WTC11 (cell line): ENCODE measurements at regions not wholly inside any gene's neighbourhood (a gene's known extent, or its start where the extent isn't known, plus 50 kb on each side); places are given as distances from the start of the nearest gene placed in this dataset.

Experiments used
- ATAC-seq: fragments of 200-7000 bp; cut with Tn5 transposase; 2 replicates; pipeline ENCODE4 v1.10.0; 2021; ENCODE audit warnings: mild to moderate bottlenecking, moderate library complexity
- CTCF ChIA-PET: fragments of 300-600 bp; sonication (Branson Sonifier 250); formaldehyde crosslinking; loops from one replicate; lab custom pipeline; 2021; ENCODE audit warnings: antibody characterized with exemption; lab: Charles Lee
- POLR2A ChIA-PET: fragments of 350-600 bp; sonication (Branson Sonifier 250); formaldehyde crosslinking; loops from one replicate; lab custom pipeline; 2021; ENCODE audit warnings: antibody characterized with exemption; lab: Charles Lee
- DNase-seq: peaks from one replicate; pipeline ENCODE4 v3.0.0; 2021; ENCODE audit warnings: low spot score
- H3K27ac Mint-ChIP-seq: 2 replicates; pipeline ENCODE4 v1.8.0; 2021; ENCODE audit warnings: mixed read lengths
- H3K27me3 Mint-ChIP-seq: 2 replicates; pipeline ENCODE4 v1.8.0; 2021; ENCODE audit warnings: low read depth, mild to moderate bottlenecking, moderate library complexity, mixed read lengths
- H3K36me3 Mint-ChIP-seq: 2 replicates; pipeline ENCODE4 v1.8.0; 2021; ENCODE audit warnings: mixed read lengths
- H3K4me1 Mint-ChIP-seq: 2 replicates; pipeline ENCODE4 v1.8.0; 2022; ENCODE audit warnings: mixed read lengths
- H3K4me3 Mint-ChIP-seq: 2 replicates; pipeline ENCODE4 v1.8.0; 2021; ENCODE audit warnings: mild to moderate bottlenecking, moderate library complexity, mixed read lengths
- H3K9me3 Mint-ChIP-seq: 2 replicates; pipeline ENCODE4 v1.8.0; 2021; ENCODE audit warnings: mixed read lengths
- AR ChIP-seq: fragments of 250-450 bp; sonication (Bioruptor Pico); IDR thresholded peaks from 2 replicates; pipeline ENCODE4 v1.9.0; 2021; ENCODE audit warnings: mild to moderate bottlenecking
- ATF1 ChIP-seq: sonication (generic); formaldehyde crosslinking; IDR thresholded peaks from 2 replicates; pipeline ENCODE4 v1.8.1; 2023; ENCODE audit warnings: mild to moderate bottlenecking, moderate library complexity, missing genetic modification reagents
- CBFB ChIP-seq: sonication (generic); formaldehyde crosslinking; IDR thresholded peaks from 2 replicates; pipeline ENCODE4 v1.8.1; 2022; ENCODE audit warnings: mild to moderate bottlenecking, low read depth, missing genetic modification reagents
- CREB1 ChIP-seq: sonication (generic); formaldehyde crosslinking; IDR thresholded peaks from 2 replicates; pipeline ENCODE4 v1.8.0; 2023; ENCODE audit warnings: mild to moderate bottlenecking, missing genetic modification reagents
- E2F5 ChIP-seq: sonication (generic); formaldehyde crosslinking; IDR thresholded peaks from 2 replicates; pipeline ENCODE4 v1.8.1; 2022; ENCODE audit warnings: mild to moderate bottlenecking, moderate library complexity, missing genetic modification reagents
- ESRRA ChIP-seq: sonication (generic); formaldehyde crosslinking; IDR thresholded peaks from 2 replicates; pipeline ENCODE4 v1.8.1; 2022; ENCODE audit warnings: mild to moderate bottlenecking, missing genetic modification reagents, borderline replicate concordance
- HMGA2 ChIP-seq: fragments of 250-450 bp; sonication (Bioruptor Pico); IDR thresholded peaks from 2 replicates; pipeline ENCODE4 v1.4.0; 2021; ENCODE audit warnings: mild to moderate bottlenecking, moderate library complexity
- NFATC4 ChIP-seq: fragments of 250-450 bp; sonication (Bioruptor Pico); IDR thresholded peaks from 2 replicates; pipeline ENCODE4 v1.9.0; 2021; ENCODE audit warnings: mild to moderate bottlenecking
- NFE2L1 ChIP-seq: sonication (generic); formaldehyde crosslinking; IDR thresholded peaks from 2 replicates; pipeline ENCODE4 v1.8.1; 2023; ENCODE audit warnings: missing genetic modification reagents
- NFYB ChIP-seq: sonication (generic); formaldehyde crosslinking; conservative IDR thresholded peaks from 2 replicates; pipeline ENCODE4 v1.8.0; 2022; ENCODE audit warnings: low read depth, missing genetic modification reagents
- NR3C1 ChIP-seq: sonication (generic); formaldehyde crosslinking; conservative IDR thresholded peaks from 2 replicates; pipeline ENCODE4 v1.8.1; 2023; ENCODE audit warnings: low read depth, mild to moderate bottlenecking, missing genetic modification reagents
- OVOL2 ChIP-seq: fragments of 250-450 bp; sonication (Bioruptor Pico); IDR thresholded peaks from 2 replicates; pipeline ENCODE4 v1.9.0; 2021; ENCODE audit warnings: mild to moderate bottlenecking, borderline replicate concordance
- PRRX2 ChIP-seq: fragments of 250-450 bp; sonication (Bioruptor Pico); IDR thresholded peaks from 2 replicates; pipeline ENCODE4 v1.8.0; 2021; ENCODE audit warnings: mild to moderate bottlenecking
- SMAD3 ChIP-seq: sonication (generic); formaldehyde crosslinking; IDR thresholded peaks from 2 replicates; pipeline ENCODE4 v1.8.0; 2022; ENCODE audit warnings: missing genetic modification reagents, mild to moderate bottlenecking, borderline replicate concordance
- TCF7 ChIP-seq: sonication (generic); formaldehyde crosslinking; IDR thresholded peaks from 2 replicates; pipeline ENCODE4 v1.8.0; 2022; ENCODE audit warnings: mild to moderate bottlenecking, low read depth, missing genetic modification reagents, moderate library complexity
- TP53 ChIP-seq: sonication (generic); formaldehyde crosslinking; IDR thresholded peaks from 2 replicates; pipeline ENCODE4 v1.8.1; 2023; ENCODE audit warnings: mild to moderate bottlenecking, missing genetic modification reagents
- ZMAT4 ChIP-seq: fragments of 250-450 bp; sonication (Bioruptor Pico); IDR thresholded peaks from 2 replicates; pipeline ENCODE4 v1.9.0; 2021; ENCODE audit warnings: mild to moderate bottlenecking
- ZNF232 ChIP-seq: sonication (generic); formaldehyde crosslinking; IDR thresholded peaks from 2 replicates; pipeline ENCODE4 v1.8.0; 2022; ENCODE audit warnings: mild to moderate bottlenecking, missing genetic modification reagents
- ZNF263 ChIP-seq: sonication (generic); formaldehyde crosslinking; IDR thresholded peaks from 2 replicates; pipeline ENCODE4 v1.8.1; 2022; ENCODE audit warnings: low read depth, mild to moderate bottlenecking, moderate library complexity, missing genetic modification reagents
- ZNF532 ChIP-seq: fragments of 250-450 bp; sonication (Bioruptor Pico); IDR thresholded peaks from 2 replicates; pipeline ENCODE4 v1.9.0; 2021; ENCODE audit warnings: mild to moderate bottlenecking, borderline replicate concordance

GRCh38 chr17:34008125-34008524, 247.0 kb upstream of the CCL2 start:
- no peaks in the 10 kb centered on the region for H3K36me3 Mint-ChIP-seq
- TF ChIP-seq NFATC4 (CRISPR knock-in tag) = no peak
- no peak for TF ChIP-seq OVOL2 (CRISPR knock-in tag)
- no peak for TF ChIP-seq ESRRA
- TF ChIP-seq NR3C1 (CRISPR knock-in tag) = no peak
- no peak for TF ChIP-seq ZNF532 (CRISPR knock-in tag)
- TF ChIP-seq NFE2L1 = no peak
- TF ChIP-seq TCF7 (CRISPR knock-in tag) = no peak
- no peak for TF ChIP-seq ZNF232 (CRISPR knock-in tag)
- no peak for TF ChIP-seq ZMAT4 (CRISPR knock-in tag)
- no peak for TF ChIP-seq E2F5 (CRISPR knock-in tag)
- TF ChIP-seq ATF1 (CRISPR knock-in tag) = no peak
- no peak for TF ChIP-seq PRRX2 (CRISPR knock-in tag)
- no peak for TF ChIP-seq CREB1 (CRISPR knock-in tag)
- no peak for TF ChIP-seq HMGA2 (CRISPR knock-in tag)
- TF ChIP-seq SMAD3 (CRISPR knock-in tag) = no peak
- TF ChIP-seq, all 79 proteins: peak for 0
- DNase-seq (no peak), ATAC-seq (no peak)
- Mint-ChIP-seq H3K27me3 (no peaks in the 10 kb centered on the region; the same call in 1 of the 2 replicates), H3K27ac (no peak overlapping the region), H3K9me3 (no peaks in the 10 kb centered on the region), H3K4me1 (peaks cover 13% of the 10 kb centered on the region), H3K4me3 (no peak overlapping the region)
- CTCF ChIA-PET = interaction anchor here (1.6 to 1.9 kb wide), 2 partner anchors 73 to 163 kb away, joined by 5 to 6 read pairs; no protein-coding TSS in a partner anchor
- POLR2A ChIA-PET = no interaction called here

GRCh38 chr17:34009912-34010311, 245.2 kb upstream of the CCL2 start:
- ATAC-seq = no peak
- POLR2A ChIA-PET = no interaction called here
- CTCF ChIA-PET = interaction anchor here (1.6 kb wide), 1 partner anchor 161 kb away, joined by 5 read pairs; no protein-coding TSS in a partner anchor
- Mint-ChIP-seq H3K27ac (no peak overlapping the region), H3K4me3 (no peak overlapping the region), H3K9me3 (no peaks in the 10 kb centered on the region), H3K36me3 (no peaks in the 10 kb centered on the region), H3K27me3 (no peaks in the 10 kb centered on the region; the same call in 1 of the 2 replicates), H3K4me1 (peaks cover 13% of the 10 kb centered on the region)
- TF ChIP-seq NFYB (no peak), AR (CRISPR knock-in tag) (no peak), ZNF263 (CRISPR knock-in tag) (no peak), TP53 (CRISPR knock-in tag) (no peak), CBFB (CRISPR knock-in tag) (no peak)
- DNase-seq = no peak
